ENCODE measurements at regions not wholly inside any gene's neighbourhood (a gene's known extent, or its start where the extent isn't known, plus 50 kb on each side); places are given as distances from the start of the nearest gene placed in this dataset.

- 90% methylated on average over 1 of the region's 1 CpG for WGBS (ENCODE audit: insufficient coverage)
- H3K4me3 Mint-ChIP-seq = no peak overlapping the region
- Histone ChIP-seq H3K4me3 (ENCODE audit: low read length) (no peak overlapping the region), H3K9me3 (ENCODE audit: control insufficient read depth, insufficient read depth, low read length) (no peaks in the 10 kb centered on the region), H3K27me3 (ENCODE audit: control insufficient read depth, insufficient read depth, low read length) (no peaks in the 10 kb centered on the region), H3K36me3 (ENCODE audit: control insufficient read depth, insufficient read depth, low read length) (no peaks in the 10 kb centered on the region), H3K4me1 (ENCODE audit: control insufficient read depth, insufficient read depth, low read length) (no peaks in the 10 kb centered on the region), H3K27ac (ENCODE audit: low read length) (no peak overlapping the region)
- H3K4me1 Mint-ChIP-seq = no peaks in the 10 kb centered on the region
- ATAC-seq = no peak
- no peak for TF ChIP-seq CTCF (IDR thresholded peaks at IDR 0.05)
- H3K27me3 Mint-ChIP-seq (ENCODE audit: low read depth in 2 of 2) = no peaks in the 10 kb centered on the region
- H3K27ac Mint-ChIP-seq = no peak overlapping the region
- no peak for DNase-seq
- peaks cover 8 to 20% of the 10 kb centered on the region in 2 donors for H3K9me3 Mint-ChIP-seq
- intact Hi-C loops (cut with micrococcal nuclease) = no loop called here
- no peaks in the 10 kb centered on the region for H3K36me3 Mint-ChIP-seq
Observed at GRCh38 chr5:103962023-103962422, 399.4 kb upstream of the NUDT12 start.

- Histone ChIP-seq H3K27ac (ENCODE audit: low read length) (no peak overlapping the region), H3K36me3 (ENCODE audit: control insufficient read depth, insufficient read depth, low read length) (no peaks in the 10 kb centered on the region), H3K9me3 (ENCODE audit: control insufficient read depth, insufficient read depth, low read length) (peaks cover 11% of the 10 kb centered on the region), H3K4me3 (ENCODE audit: low read length) (no peak overlapping the region), H3K27me3 (ENCODE audit: control insufficient read depth, insufficient read depth, low read length) (no peaks in the 10 kb centered on the region), H3K4me1 (ENCODE audit: control insufficient read depth, insufficient read depth, low read length) (no peaks in the 10 kb centered on the region)
- H3K9me3 Mint-ChIP-seq = peaks cover 10 to 22% of the 10 kb centered on the region in 2 donors
- intact Hi-C loops (cut with micrococcal nuclease) = no loop called here
- ATAC-seq = no peak
- WGBS (ENCODE audit: insufficient coverage) = 92% methylated on average over 41 of the region's 47 CpGs
- H3K36me3 Mint-ChIP-seq = no peaks in the 10 kb centered on the region
- no peak overlapping the region for H3K27ac Mint-ChIP-seq
- no peak for TF ChIP-seq CTCF (IDR thresholded peaks at IDR 0.05)
- no peak for DNase-seq
- H3K27me3 Mint-ChIP-seq (ENCODE audit: low read depth in 2 of 2) = no peaks in the 10 kb centered on the region
- H3K4me1 Mint-ChIP-seq = no peaks in the 10 kb centered on the region
- no peak overlapping the region for H3K4me3 Mint-ChIP-seq
Observed at GRCh38 chr5:103953601-103954382, 391.2 kb upstream of the NUDT12 start.

- peaks cover 7 to 12% of the 10 kb centered on the region in 2 donors for H3K9me3 Mint-ChIP-seq
- Histone ChIP-seq H3K4me3 (ENCODE audit: low read length) (no peak overlapping the region), H3K27me3 (ENCODE audit: control insufficient read depth, insufficient read depth, low read length) (no peaks in the 10 kb centered on the region), H3K36me3 (ENCODE audit: control insufficient read depth, insufficient read depth, low read length) (no peaks in the 10 kb centered on the region), H3K4me1 (ENCODE audit: control insufficient read depth, insufficient read depth, low read length) (no peaks in the 10 kb centered on the region), H3K27ac (ENCODE audit: low read length) (no peak overlapping the region), H3K9me3 (ENCODE audit: control insufficient read depth, insufficient read depth, low read length) (peaks cover 11% of the 10 kb centered on the region)
- H3K4me1 Mint-ChIP-seq = no peaks in the 10 kb centered on the region
- no peak for TF ChIP-seq CTCF (IDR thresholded peaks at IDR 0.05)
- no peak overlapping the region for H3K4me3 Mint-ChIP-seq
- no peak for ATAC-seq
- DNase-seq = no peak
- 100% methylated on average over 1 of the region's 1 CpG for WGBS (ENCODE audit: insufficient coverage)
- no peaks in the 10 kb centered on the region for H3K27me3 Mint-ChIP-seq (ENCODE audit: low read depth in 2 of 2)
- no peaks in the 10 kb centered on the region for H3K36me3 Mint-ChIP-seq
- no peak overlapping the region for H3K27ac Mint-ChIP-seq
- intact Hi-C loops (cut with micrococcal nuclease) = no loop called here
Observed at GRCh38 chr5:103951776-103952175, 389.2 kb upstream of the NUDT12 start.

DNA sequence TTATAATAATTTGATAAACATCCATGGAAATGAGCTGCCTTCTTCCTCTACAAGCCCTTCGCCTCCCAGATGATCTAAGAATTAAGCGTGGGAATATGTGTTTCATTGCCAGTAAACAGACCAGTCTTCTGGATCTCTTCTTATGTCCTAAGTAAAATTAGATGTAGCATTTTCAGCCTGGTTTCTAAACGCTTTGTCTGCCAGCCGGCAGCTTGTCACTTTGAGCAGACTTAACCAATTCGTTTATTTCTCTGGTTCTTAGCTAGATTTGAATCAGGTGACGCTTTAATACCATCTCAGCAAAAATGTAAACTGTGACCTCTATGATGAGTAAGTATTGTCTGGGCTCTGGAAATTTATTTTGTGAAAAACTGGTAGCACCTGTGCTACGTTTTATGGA, 380.6 kb upstream of the NUDT12 start:
- Histone ChIP-seq H3K9me3 (ENCODE audit: control insufficient read depth, insufficient read depth, low read length) (no peaks in the 10 kb centered on the region), H3K4me1 (ENCODE audit: control insufficient read depth, insufficient read depth, low read length) (no peaks in the 10 kb centered on the region), H3K27me3 (ENCODE audit: control insufficient read depth, insufficient read depth, low read length) (no peaks in the 10 kb centered on the region), H3K27ac (ENCODE audit: low read length) (no peak overlapping the region), H3K36me3 (ENCODE audit: control insufficient read depth, insufficient read depth, low read length) (no peaks in the 10 kb centered on the region), H3K4me3 (ENCODE audit: low read length) (no peak overlapping the region)
- no peak overlapping the region for H3K4me3 Mint-ChIP-seq
- TF ChIP-seq CTCF (IDR thresholded peaks at IDR 0.05) = no peak
- DNase-seq (no peak), ATAC-seq (no peak)
- H3K36me3 Mint-ChIP-seq = no peaks in the 10 kb centered on the region
- no peak overlapping the region for H3K27ac Mint-ChIP-seq
- peaks cover 3 to 11% of the 10 kb centered on the region in 2 donors for H3K9me3 Mint-ChIP-seq
- intact Hi-C loops (cut with micrococcal nuclease) = no loop called here
- H3K27me3 Mint-ChIP-seq (ENCODE audit: low read depth in 2 of 2) = no peaks in the 10 kb centered on the region
- no peaks in the 10 kb centered on the region for H3K4me1 Mint-ChIP-seq
- 89% methylated on average over 7 of the region's 7 CpGs for WGBS (ENCODE audit: insufficient coverage)

All from natural killer cell (primary cell).